Hippocampal formation (tissue), 2 donors: ENCODE measurements at regions not wholly inside any gene's neighbourhood (a gene's known extent, or its start where the extent isn't known, plus 50 kb on each side); places are given as distances from the start of the nearest gene placed in this dataset.
"Not testable (repeated sequence)": the region's sequence is repeated elsewhere in the genome, so short reads cannot be mapped to it uniquely, and the experiment has no call there.

Source experiments
- DNase-seq, 2 donors: peaks; one replicate each; lab custom pipeline; 2025; lab: John Stamatoyannopoulos, UW

DNA sequence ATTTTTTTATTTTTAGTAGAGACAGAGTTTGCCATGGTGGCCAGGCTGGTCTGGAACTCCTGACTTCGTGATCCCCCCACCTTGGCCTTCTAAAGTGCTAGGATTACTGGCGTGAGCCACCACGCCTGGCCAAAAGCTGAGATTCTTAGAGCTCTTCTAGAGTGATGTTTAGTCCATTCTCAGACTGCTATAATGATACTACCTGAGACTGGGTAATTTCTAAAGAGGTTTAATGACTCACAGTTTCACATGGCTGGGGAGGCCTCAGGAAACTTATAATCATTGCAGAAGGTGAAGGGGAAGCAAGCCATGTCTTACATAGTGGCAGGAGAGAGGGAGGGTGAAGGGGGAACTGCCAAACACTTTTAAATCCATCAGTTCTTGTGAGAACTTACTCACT, 1804.9 kb upstream of the LRRTM1 start:
- no peak for DNase-seq

DNA sequence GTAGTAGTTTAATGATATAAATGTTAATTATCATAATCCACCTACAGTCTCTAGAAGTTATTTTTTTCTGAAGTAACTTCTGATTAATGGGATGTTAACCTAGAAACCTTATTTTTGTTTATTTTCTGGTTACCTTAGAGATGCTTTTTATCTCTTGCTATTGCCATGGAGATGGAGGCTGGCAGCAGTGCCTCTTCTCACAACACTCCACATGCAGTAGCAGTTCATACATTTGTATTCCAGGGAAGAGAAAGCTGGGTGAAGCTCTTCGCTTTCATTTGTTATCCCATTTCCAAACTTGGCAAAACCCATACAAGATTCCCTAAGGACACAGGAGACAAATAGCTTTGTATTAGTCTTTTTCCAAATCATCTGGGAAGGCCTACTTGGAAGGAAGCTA, 1794.1 kb upstream of the LRRTM1 start:
- peak in 1 of 2 donors; percentile 25 for DNase-seq

GRCh38 chr2:82089518-82089917, 1785.0 kb upstream of the LRRTM1 start:
- no peak for DNase-seq

GRCh38 chr2:82084679-82085392, 1780.3 kb upstream of the LRRTM1 start:
- DNase-seq = no peak

DNA sequence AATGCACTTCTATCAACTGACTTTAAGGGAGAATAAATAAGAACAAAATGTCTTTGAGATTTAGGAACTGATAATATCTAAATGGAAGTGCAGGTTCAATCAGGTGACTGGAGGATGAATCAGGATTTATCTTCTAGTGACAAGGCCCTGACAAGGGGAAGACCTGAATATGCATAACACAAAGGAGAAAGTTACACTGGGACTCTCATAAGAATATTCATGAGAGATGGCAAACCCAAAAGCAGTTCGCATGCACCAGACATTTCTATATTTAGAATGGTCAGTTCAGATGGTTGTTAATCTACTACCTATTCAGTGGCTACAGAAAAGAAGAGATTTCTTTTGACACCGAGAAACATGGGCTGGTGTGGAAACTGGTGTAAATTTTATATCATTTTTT, 1771.3 kb upstream of the LRRTM1 start:
- DNase-seq = no peak

DNA sequence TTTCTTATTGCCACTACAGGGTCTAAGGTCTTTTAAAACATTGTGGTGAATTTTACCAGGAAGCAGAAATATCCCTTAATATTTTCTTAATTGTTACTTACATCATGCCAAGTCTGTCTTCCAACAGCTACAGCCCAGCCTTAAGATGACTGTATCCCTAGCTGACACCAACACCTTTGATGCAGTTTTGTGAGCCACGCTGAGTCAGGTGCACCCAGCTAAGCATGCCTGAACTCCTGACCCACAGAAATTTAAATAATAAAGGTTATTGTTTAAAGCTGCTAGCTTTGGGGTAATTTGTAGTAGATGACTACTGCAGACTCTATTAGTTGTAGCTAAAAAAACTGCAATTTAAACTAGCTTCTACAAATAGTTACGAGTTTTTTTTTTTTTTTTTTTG, 1757.9 kb upstream of the LRRTM1 start:
- no peak for DNase-seq

- no peak for DNase-seq
Observed at GRCh38 chr2:82055846-82056245, 1751.3 kb upstream of the LRRTM1 start.

DNA sequence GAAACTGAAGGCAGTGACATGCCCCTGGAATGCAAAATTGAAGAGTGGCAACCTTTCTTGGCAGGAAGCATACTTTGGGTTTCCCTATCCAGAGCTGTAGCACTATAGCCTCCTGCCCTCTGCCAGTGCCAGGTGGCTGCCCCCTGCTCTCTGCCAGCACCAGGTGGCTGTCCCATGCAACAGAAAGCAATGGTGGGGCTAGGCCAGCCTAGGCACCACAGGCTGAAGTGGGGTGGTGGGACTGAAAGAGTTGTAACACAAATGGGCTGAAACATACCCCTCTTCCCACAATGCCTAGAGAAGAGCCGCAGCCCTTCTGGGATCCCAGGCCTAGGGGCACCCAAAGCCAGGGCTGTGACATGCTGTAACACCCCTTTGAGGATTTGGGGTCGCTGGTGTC, 1739.3 kb upstream of the LRRTM1 start:
- DNase-seq = no peak

- no peak for DNase-seq
Observed at GRCh38 chr2:82027921-82028615, 1723.5 kb upstream of the LRRTM1 start.

- no peak for DNase-seq
Observed at GRCh38 chr2:82023710-82024109, 1719.2 kb upstream of the LRRTM1 start.

DNA sequence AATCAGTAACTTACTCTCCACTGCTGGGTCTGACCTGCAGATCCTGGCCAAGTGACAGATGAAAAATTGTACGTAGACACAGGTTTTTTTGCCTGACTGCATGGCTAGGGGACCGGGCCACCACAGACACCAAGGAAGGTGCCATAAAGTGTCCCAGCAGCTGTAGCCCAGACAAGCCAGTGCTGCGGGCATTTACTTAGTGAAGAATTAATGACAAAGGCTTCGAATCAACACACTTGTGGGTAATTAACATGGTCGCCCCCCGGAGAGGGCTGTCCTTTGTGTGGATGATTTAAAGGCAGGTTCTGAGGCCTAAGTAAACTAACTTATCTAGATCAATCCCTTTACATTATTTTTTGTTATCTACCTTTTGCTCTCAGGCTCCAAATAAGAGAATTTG, 1709.1 kb upstream of the LRRTM1 start:
- no peak for DNase-seq

DNA sequence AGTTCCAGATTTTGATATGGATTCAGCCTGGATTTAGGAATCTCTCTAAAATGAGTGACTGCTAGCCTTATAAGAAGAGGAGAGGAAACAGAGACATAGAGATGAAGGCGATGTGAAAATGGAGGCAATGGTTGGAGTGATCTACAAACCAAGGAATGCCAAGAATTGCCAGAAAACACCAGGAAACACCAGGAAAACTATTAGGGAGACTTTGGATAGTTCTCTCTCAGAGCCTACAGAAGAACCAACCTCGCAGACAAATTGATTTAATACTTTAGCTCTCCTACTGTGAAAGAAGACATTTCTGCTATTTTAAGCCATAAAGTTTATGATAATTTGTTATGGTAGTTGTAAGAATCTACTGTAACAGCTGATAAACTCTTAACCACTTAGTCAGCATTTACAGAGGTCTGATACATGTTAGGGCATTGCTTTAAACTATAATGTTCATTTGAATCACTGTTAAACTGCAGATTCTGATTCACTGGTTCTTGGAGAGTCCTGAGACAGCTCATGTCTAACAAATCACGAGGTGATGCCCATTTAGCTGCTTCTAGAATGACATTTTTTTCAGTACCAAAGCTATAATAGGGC, 1702.6 kb upstream of the LRRTM1 start:
- no peak for DNase-seq

GRCh38 chr2:82005889-82006288, 1701.3 kb upstream of the LRRTM1 start:
- DNase-seq = not testable (repeated sequence)

DNA sequence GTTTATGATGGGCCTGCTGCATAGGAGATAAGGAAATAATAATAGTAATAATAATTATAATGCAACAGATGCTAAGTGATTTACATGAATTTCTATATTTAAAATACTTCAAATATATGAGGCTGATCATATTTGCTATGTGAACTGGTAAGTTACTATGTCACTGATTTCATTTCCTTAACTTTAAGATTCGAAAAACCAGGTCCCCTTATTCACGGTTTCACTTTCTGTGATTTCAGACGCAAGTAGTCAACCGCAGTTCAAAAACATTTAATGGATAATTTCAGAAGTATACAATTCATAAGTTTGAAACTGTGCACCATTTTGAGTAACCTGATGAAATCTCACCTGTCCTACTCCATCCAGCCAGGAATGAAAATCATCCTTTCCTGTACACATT, 1697.1 kb upstream of the LRRTM1 start:
- no peak for DNase-seq

DNA sequence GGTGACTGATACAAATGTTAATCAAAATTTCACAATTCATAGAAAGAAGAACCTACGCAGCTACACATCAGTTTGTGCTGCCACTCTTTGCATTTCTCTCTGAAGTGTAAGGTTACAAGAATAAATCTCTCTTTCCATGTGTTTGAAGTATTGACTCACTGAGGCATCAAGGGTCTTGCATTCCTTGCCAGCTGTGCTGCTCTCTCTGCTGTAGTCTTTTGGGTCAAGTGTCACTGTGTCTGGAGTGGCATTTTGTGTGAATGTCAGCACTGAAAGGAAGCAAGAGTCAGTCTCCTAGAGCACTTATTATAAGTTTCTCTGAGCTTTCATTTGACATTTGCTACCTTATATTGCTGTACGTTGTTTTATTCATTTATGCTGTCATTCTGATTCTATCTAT, 1696.1 kb upstream of the LRRTM1 start:
- DNase-seq = no peak

DNA sequence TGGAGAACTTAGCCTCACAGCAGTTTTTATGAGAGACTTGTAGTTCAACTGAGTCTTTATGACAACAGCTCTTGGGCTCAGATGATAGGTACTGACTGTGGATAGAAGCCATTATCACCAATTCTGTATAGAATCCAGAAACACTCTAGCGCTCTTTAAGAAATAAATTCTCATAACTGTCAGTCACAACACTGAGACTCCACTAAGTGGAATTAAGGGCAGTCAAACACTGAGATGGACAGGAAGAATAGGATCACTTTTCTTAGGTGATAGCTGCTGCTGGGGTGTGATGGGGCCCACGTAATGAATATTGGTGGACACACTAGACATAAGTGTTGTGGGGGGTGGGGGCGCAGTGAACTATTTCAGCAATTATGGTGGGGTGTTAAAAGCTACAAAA, 1691.8 kb upstream of the LRRTM1 start:
- DNase-seq = no peak

- no peak for DNase-seq
Observed at GRCh38 chr2:81991282-81991681, 1686.7 kb upstream of the LRRTM1 start.

DNA sequence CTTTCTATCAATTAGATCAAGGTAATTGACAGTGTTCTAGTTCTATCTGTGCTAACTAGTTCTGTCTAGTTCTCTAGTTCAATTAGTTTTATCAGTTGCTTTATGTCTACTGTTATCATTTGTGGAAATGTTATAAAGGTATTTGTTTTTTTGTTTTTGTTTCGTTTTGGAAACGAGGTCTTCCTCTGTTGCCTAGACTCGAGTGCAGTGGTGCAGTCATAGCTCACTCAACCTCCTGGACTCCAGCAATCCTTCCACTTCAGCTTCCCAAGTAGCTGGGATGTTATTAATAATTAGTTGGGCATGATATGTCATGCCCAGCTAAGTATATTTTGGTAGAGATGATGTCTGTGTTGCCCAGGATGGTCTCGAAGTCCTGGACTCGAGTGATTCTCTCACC, 1682.8 kb upstream of the LRRTM1 start:
- DNase-seq = no peak

GRCh38 chr2:81984969-81985637, 1680.6 kb upstream of the LRRTM1 start:
- DNase-seq = no peak

GRCh38 chr2:81981585-81981984, 1677.0 kb upstream of the LRRTM1 start:
- DNase-seq = no peak

DNA sequence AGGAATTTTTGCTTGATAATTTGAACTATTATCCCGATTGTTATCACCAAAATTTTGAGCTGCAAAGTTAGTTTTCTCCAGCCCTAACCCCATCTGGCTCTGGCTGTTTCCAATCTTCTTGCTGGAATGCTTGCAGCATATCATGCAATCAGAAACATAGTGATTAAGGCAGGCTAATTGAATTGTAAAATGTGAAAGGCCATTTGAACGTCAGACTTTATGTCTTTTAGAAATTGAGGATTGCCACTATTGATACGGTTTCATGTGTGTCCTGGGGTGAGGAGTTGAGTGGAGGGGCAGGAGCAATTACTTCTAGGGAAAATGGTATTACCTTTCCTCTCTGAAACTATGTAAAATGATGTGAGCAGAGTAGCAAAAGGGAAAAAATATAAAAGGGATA, 1674.5 kb upstream of the LRRTM1 start:
- DNase-seq = no peak

DNA sequence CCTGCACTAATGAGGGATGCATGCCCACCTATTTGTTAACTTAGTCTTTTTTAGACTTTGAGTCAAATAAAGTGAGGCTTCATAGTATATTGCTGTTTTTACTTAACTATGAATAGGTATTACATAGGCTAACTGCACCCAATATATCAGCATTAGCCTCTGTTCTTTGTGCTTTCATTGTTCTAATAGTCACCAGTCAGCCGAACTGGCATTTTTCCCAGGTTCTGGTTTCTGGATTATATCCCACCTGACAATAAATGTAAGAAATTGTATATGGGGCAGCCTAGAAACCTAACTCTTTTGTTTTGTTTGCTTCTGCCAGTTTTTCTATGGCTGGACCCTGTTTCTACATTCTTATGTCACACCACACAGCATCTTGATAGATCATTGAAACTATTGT, 1672.4 kb upstream of the LRRTM1 start:
- DNase-seq = no peak

DNA sequence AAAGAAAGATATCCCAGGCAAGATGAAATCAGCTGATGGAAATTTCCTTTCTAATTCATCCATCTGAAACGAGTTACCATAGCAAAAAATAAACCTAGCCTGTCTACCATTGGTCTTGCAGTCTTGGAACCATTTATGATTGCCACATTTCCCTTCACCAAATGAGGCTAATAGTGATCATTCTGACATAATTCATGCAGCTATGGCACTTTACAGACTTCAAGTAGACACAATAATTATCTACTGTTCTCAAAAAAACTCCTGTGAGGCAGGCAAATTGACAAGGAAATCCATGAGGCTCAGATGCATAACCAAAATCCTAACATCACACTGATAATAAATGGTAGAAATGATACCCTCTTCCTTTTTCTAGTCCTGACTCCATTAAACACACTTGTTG, 1669.7 kb upstream of the LRRTM1 start:
- no peak for DNase-seq
